ENCODE measurements at regions not wholly inside any gene's neighbourhood (a gene's known extent, or its start where the extent isn't known, plus 50 kb on each side); places are given as distances from the start of the nearest gene placed in this dataset.

- H3K4me1 ChIP-seq (ENCODE audit: insufficient read depth, low read length, poor library complexity, severe bottlenecking): no peaks in the 10 kb centered on the region
- H3K9me3 ChIP-seq (ENCODE audit: low read depth, low read length, poor library complexity, severe bottlenecking): peaks cover 6% of the 10 kb centered on the region
- ChIA-PET POLR2A (ENCODE audit: low non-redundant PET) (no interaction called here), CTCF (no interaction called here)
- intact Hi-C loops (cut with micrococcal nuclease; ENCODE audit: unreplicated experiment): no loop called here
- no peaks in the 10 kb centered on the region for H3K27me3 ChIP-seq (replicated peaks; ENCODE audit: insufficient read depth, low read depth, low read length, poor library complexity)
- H3K4me3 ChIP-seq (ENCODE audit: low read depth, low read length, poor library complexity, severe bottlenecking): no peak overlapping the region
- no peak overlapping the region for H3K27ac ChIP-seq (ENCODE audit: low read depth, low read length, poor library complexity, severe bottlenecking)
- no peak for DNase-seq (ENCODE audit: low spot score)
- TF ChIP-seq CTCF (conservative IDR thresholded peaks at IDR 0.05; ENCODE audit: low read depth, low read length): no peak
- TF ChIP-seq EZH2 (IDR thresholded peaks at IDR 0.05; ENCODE audit: borderline replicate concordance, low read depth, low read length, poor library complexity, severe bottlenecking): no peak
- no peaks in the 10 kb centered on the region for H3K36me3 ChIP-seq (ENCODE audit: insufficient read depth, low read length, poor library complexity, severe bottlenecking)
- no TSS peak for BruUV-seq (replicated peaks)
These were observed 170.6 kb upstream of the CCDC196 start for GRCh38 chr14:66315548-66315947.

DNA sequence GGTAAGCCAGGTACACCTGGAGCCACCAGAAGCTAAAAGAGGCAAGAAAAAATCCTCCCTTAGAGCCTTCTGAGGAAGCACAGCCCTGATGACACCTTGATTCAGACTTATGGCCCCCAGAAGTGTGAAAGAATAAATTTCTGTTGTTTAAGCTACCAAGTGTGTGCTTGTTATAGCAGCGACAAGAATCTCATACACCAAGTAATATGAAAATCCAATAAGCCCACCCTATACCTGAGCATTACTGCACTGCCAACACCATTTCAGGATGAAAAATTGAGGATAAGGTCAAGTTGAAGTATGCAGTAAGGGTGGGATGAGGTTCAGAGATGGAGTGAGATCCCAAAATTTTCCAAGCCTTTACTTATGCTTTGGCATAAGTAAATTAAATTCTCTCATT lies 163.6 kb upstream of the CCDC196 start:
- no peaks in the 10 kb centered on the region for H3K4me1 ChIP-seq (ENCODE audit: insufficient read depth, low read length, poor library complexity, severe bottlenecking)
- no peak overlapping the region for H3K27ac ChIP-seq (ENCODE audit: low read depth, low read length, poor library complexity, severe bottlenecking)
- intact Hi-C loops (cut with micrococcal nuclease; ENCODE audit: unreplicated experiment): no loop called here
- H3K9me3 ChIP-seq (ENCODE audit: low read depth, low read length, poor library complexity, severe bottlenecking): peaks cover 6% of the 10 kb centered on the region
- H3K4me3 ChIP-seq (ENCODE audit: low read depth, low read length, poor library complexity, severe bottlenecking): no peak overlapping the region
- no peak for DNase-seq (ENCODE audit: low spot score)
- CTCF ChIA-PET: no interaction called here
- TF ChIP-seq EZH2 (IDR thresholded peaks at IDR 0.05; ENCODE audit: borderline replicate concordance, low read depth, low read length, poor library complexity, severe bottlenecking): no peak
- TF ChIP-seq CTCF (conservative IDR thresholded peaks at IDR 0.05; ENCODE audit: low read depth, low read length): no peak
- H3K27me3 ChIP-seq (replicated peaks; ENCODE audit: insufficient read depth, low read depth, low read length, poor library complexity): no peaks in the 10 kb centered on the region
- no peaks in the 10 kb centered on the region for H3K36me3 ChIP-seq (ENCODE audit: insufficient read depth, low read length, poor library complexity, severe bottlenecking)
- no TSS peak for BruUV-seq (replicated peaks)
- POLR2A ChIA-PET (ENCODE audit: low non-redundant PET): no interaction called here

DNA sequence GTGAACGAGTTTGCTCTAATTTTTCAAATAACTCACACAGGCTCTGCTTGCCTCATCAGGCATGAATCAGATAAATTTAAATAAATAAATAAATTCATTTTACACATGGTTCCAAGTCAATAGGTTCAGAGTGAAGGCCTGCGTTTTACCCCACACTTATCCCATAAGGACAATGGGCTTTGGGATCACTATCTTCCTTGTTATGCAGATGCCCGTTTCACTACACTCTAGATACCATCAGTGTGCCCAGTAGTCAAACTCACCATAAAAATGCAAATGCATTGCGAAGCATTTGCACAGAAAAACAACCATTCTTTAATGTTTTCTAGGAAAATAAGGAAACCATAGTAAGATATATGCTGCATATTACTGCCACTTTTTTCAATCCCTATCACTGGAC lies 155.9 kb upstream of the CCDC196 start:
- Histone ChIP-seq H3K4me3 (ENCODE audit: low read depth, low read length, poor library complexity, severe bottlenecking) (no peak overlapping the region), H3K4me1 (ENCODE audit: insufficient read depth, low read length, poor library complexity, severe bottlenecking) (no peaks in the 10 kb centered on the region), H3K36me3 (ENCODE audit: insufficient read depth, low read length, poor library complexity, severe bottlenecking) (no peaks in the 10 kb centered on the region), H3K27me3 (replicated peaks; ENCODE audit: insufficient read depth, low read depth, low read length, poor library complexity) (no peaks in the 10 kb centered on the region), H3K27ac (ENCODE audit: low read depth, low read length, poor library complexity, severe bottlenecking) (no peak overlapping the region), H3K9me3 (ENCODE audit: low read depth, low read length, poor library complexity, severe bottlenecking) (no peaks in the 10 kb centered on the region)
- no peak for DNase-seq (ENCODE audit: low spot score)
- POLR2A ChIA-PET (ENCODE audit: low non-redundant PET): no interaction called here
- TF ChIP-seq CTCF (conservative IDR thresholded peaks at IDR 0.05; ENCODE audit: low read depth, low read length): no peak
- TF ChIP-seq EZH2 (IDR thresholded peaks at IDR 0.05; ENCODE audit: borderline replicate concordance, low read depth, low read length, poor library complexity, severe bottlenecking): no peak
- intact Hi-C loops (cut with micrococcal nuclease; ENCODE audit: unreplicated experiment): no loop called here
- BruUV-seq (replicated peaks): no TSS peak
- CTCF ChIA-PET: no interaction called here
